Fibroblast of lung (primary cell): ENCODE measurements at regions not wholly inside any gene's neighbourhood (a gene's known extent, or its start where the extent isn't known, plus 50 kb on each side); places are given as distances from the start of the nearest gene placed in this dataset.
"Not testable (repeated sequence)": the region's sequence is repeated elsewhere in the genome, so short reads cannot be mapped to it uniquely, and the experiment has no call there.

ENCODE experiments used
- DNase-seq, 2 donors: peaks; one replicate each; pipeline versions ENCODE4 v3.0.0 to v3.0.0-alpha.2; 2010; ENCODE audit warnings: low read depth in 2 of 2
- H2AFZ ChIP-seq: 2 replicates; pipeline ENCODE4 v1.5.1; 2012; ENCODE audit warnings: low read length, control low read depth, inconsistent platforms
- H3K27ac ChIP-seq: 2 replicates; pipeline ENCODE4 v1.5.1; 2011; ENCODE audit warnings: low read length, control low read depth; ENCODE audit not compliant: insufficient read depth
- H3K27me3 ChIP-seq: 2 replicates; pipeline ENCODE4 v1.5.1; 2011; ENCODE audit warnings: mild to moderate bottlenecking, low read length; ENCODE audit not compliant: control insufficient read depth, insufficient read depth
- H3K36me3 ChIP-seq: 2 replicates; pipeline ENCODE4 v1.5.1; 2011; ENCODE audit warnings: low read length; ENCODE audit not compliant: control insufficient read depth, insufficient read depth
- H3K4me1 ChIP-seq: 2 replicates; pipeline ENCODE4 v1.5.1; 2011; ENCODE audit warnings: low read length; ENCODE audit not compliant: control insufficient read depth, insufficient read depth; ENCODE audit errors: extremely low read depth
- H3K4me2 ChIP-seq: 2 replicates; pipeline ENCODE4 v1.5.1; 2011; ENCODE audit warnings: low read length, control low read depth; ENCODE audit not compliant: insufficient read depth; ENCODE audit errors: extremely low read depth
- H3K4me3 ChIP-seq, 4 experiments: fragments of 200-600 bp in 1 of 4; sonication (generic) in 1 of 4; replicated peaks in 1 of 4; 2 replicates each; pipeline ENCODE4 v1.5.1; 2011 to 2016; ENCODE audit warnings: low read length in 4 of 4, low read depth in 3 of 4, mild to moderate bottlenecking in 3 of 4, control low read depth in 2 of 4, inconsistent platforms in 1 of 4, mixed read lengths in 1 of 4; ENCODE audit not compliant: insufficient read depth in 1 of 4; ENCODE audit errors: control extremely low read depth in 1 of 4
- H3K79me2 ChIP-seq: 2 replicates; pipeline ENCODE4 v1.5.1; 2012; ENCODE audit warnings: mild to moderate bottlenecking, low read length, inconsistent platforms; ENCODE audit not compliant: control insufficient read depth, insufficient read depth
- H3K9ac ChIP-seq: 2 replicates; pipeline ENCODE4 v1.5.1; 2011; ENCODE audit warnings: mild to moderate bottlenecking, low read length, control low read depth; ENCODE audit not compliant: insufficient read depth
- H3K9me3 ChIP-seq: 2 replicates; pipeline ENCODE4 v1.5.1; 2012; ENCODE audit warnings: low read depth, low read length; ENCODE audit not compliant: control insufficient read depth, insufficient read depth
- H4K20me1 ChIP-seq: 2 replicates; pipeline ENCODE4 v1.5.1; 2011; ENCODE audit warnings: low read length; ENCODE audit not compliant: control insufficient read depth, insufficient read depth; ENCODE audit errors: extremely low read depth
- CTCF ChIP-seq, 2 donors: IDR thresholded peaks in 1 of 2; conservative IDR thresholded peaks in 1 of 2; 1 replicate in 1 of 2; 2 replicates in 1 of 2; pipeline ENCODE4 v1.5.1; 2011 to 2012; ENCODE audit warnings: low read length in 2 of 2, control low read depth in 1 of 2, inconsistent platforms in 1 of 2, low read depth in 1 of 2, mild to moderate bottlenecking in 1 of 2
- EZH2 ChIP-seq: IDR thresholded peaks from 2 replicates; pipeline ENCODE4 v1.5.1; 2012; ENCODE audit warnings: low read length, control low read depth, mild to moderate bottlenecking; ENCODE audit errors: missing control alignments

- no peak overlapping the region for H3K27ac ChIP-seq
- TF ChIP-seq EZH2 (no peak), CTCF (conservative IDR thresholded peaks at IDR 0.05 in 1 of 2, IDR thresholded peaks at IDR 0.05 in 1 of 2; ENCODE audit: low read depth in 1 of 2, low read length in 2 of 2) (no peak)
- DNase-seq: no peak
These were observed 167.3 kb upstream of the TMCC3 start for GRCh38 chr12:94817695-94818075.

GRCh38 chr12:94817201-94817600 lies 166.8 kb upstream of the TMCC3 start:
- not testable (repeated sequence) for H3K4me3 ChIP-seq, H4K20me1 ChIP-seq, H2AFZ ChIP-seq, H3K9me3 ChIP-seq, H3K79me2 ChIP-seq, H3K36me3 ChIP-seq, H3K27ac ChIP-seq, H3K27me3 ChIP-seq, H3K4me2 ChIP-seq, DNase-seq, H3K4me1 ChIP-seq, H3K9ac ChIP-seq

More at GRCh38 chr12:94817695-94818075, 167.3 kb upstream of the TMCC3 start:
- Histone ChIP-seq H3K27me3 (no peaks in the 10 kb centered on the region), H3K36me3 (no peaks in the 10 kb centered on the region), H3K4me1 (no peaks in the 10 kb centered on the region), H3K4me3 (no peak overlapping the region), H2AFZ (no peak overlapping the region), H3K9ac (no peak overlapping the region), H4K20me1 (no peaks in the 10 kb centered on the region), H3K9me3 (no peaks in the 10 kb centered on the region), H3K79me2 (no peaks in the 10 kb centered on the region), H3K4me2 (no peak overlapping the region)

GRCh38 chr12:94816746-94817145 lies 166.4 kb upstream of the TMCC3 start:
- not testable (repeated sequence) for H4K20me1 ChIP-seq, H2AFZ ChIP-seq, H3K4me2 ChIP-seq, DNase-seq, H3K9ac ChIP-seq, H3K36me3 ChIP-seq, H3K27ac ChIP-seq, H3K79me2 ChIP-seq, H3K27me3 ChIP-seq, H3K9me3 ChIP-seq, H3K4me3 ChIP-seq, H3K4me1 ChIP-seq

GRCh38 chr12:94815958-94816357 lies 165.6 kb upstream of the TMCC3 start:
- no peak overlapping the region for H3K4me2 ChIP-seq
- H4K20me1 ChIP-seq: no peaks in the 10 kb centered on the region
- no peaks in the 10 kb centered on the region for H3K4me1 ChIP-seq

More at GRCh38 chr12:94815958-94816357, 165.6 kb upstream of the TMCC3 start:
- no peak overlapping the region for H2AFZ ChIP-seq
- H3K27ac ChIP-seq: no peak overlapping the region
- H3K4me3 ChIP-seq: no peak overlapping the region
- TF ChIP-seq EZH2 (no peak), CTCF (conservative IDR thresholded peaks at IDR 0.05 in 1 of 2, IDR thresholded peaks at IDR 0.05 in 1 of 2; ENCODE audit: low read depth in 1 of 2, low read length in 2 of 2) (no peak)
- no peaks in the 10 kb centered on the region for H3K27me3 ChIP-seq
- H3K9ac ChIP-seq: no peak overlapping the region
- no peaks in the 10 kb centered on the region for H3K36me3 ChIP-seq
- H3K9me3 ChIP-seq: no peaks in the 10 kb centered on the region
- no peaks in the 10 kb centered on the region for H3K79me2 ChIP-seq
- DNase-seq: no peak
